ENCODE measurements at regions not wholly inside any gene's neighbourhood (a gene's known extent, or its start where the extent isn't known, plus 50 kb on each side); places are given as distances from the start of the nearest gene placed in this dataset.

GRCh38 chr4:177718514-177718913 is 276.3 kb upstream of the AGA start:
- 30 to 100% (median 71%) methylated on average over 1 to 4 of the region's 4 CpGs; no CpG with 5 or more reads in 2 of the 10 experiments for WGBS, 10 experiments
- Histone ChIP-seq H3K4me3 (no peak overlapping the region), H3K4me1 (replicated peaks in 1 of 2) (peaks cover 0 to 2% of the 10 kb centered on the region in 2 donors), H3K27ac (no peak overlapping the region)
- in situ Hi-C loops (cut with MboI; ENCODE audit: low pct_unique_long_range_greater_than_20kb in 2 of 9, low sequenced_read_pairs in 9 of 9, unreplicated experiment in 9 of 9): no loop called here
- ATAC-seq (replicated peaks in 6 of 8): no peak

GRCh38 chr4:177726111-177726510 is 283.9 kb upstream of the AGA start:
- 0 to 67% (median 44%) methylated on average over 1 to 3 of the region's 3 CpGs; no CpG with 5 or more reads in 1 of the 10 experiments for WGBS, 10 experiments
- no peak for ATAC-seq (replicated peaks in 6 of 8)
- in situ Hi-C loops (cut with MboI; ENCODE audit: low pct_unique_long_range_greater_than_20kb in 2 of 9, low sequenced_read_pairs in 9 of 9, unreplicated experiment in 9 of 9): no loop called here

GRCh38 chr4:177728361-177729152 is 286.3 kb upstream of the AGA start:
- in situ Hi-C loops (cut with MboI; ENCODE audit: low pct_unique_long_range_greater_than_20kb in 2 of 9, low sequenced_read_pairs in 9 of 9, unreplicated experiment in 9 of 9): no loop called here
- Histone ChIP-seq H3K27ac (no peak overlapping the region), H3K4me3 (no peak overlapping the region), H3K4me1 (replicated peaks in 1 of 2) (no peaks in the 10 kb centered on the region)
- 9 to 90% (median 55%) methylated on average over 1 to 19 of the region's 27 CpGs for WGBS, 10 experiments
- ATAC-seq (replicated peaks in 6 of 8): peak in 3 of 8 experiments; percentile 57 to 100 (median 95)

More at GRCh38 chr4:177726111-177726510, 283.9 kb upstream of the AGA start:
- Histone ChIP-seq H3K27ac (no peak overlapping the region), H3K4me1 (replicated peaks in 1 of 2) (no peaks in the 10 kb centered on the region), H3K4me3 (no peak overlapping the region)

GRCh38 chr4:177729681-177730080 is 287.4 kb upstream of the AGA start:
- in situ Hi-C loops (cut with MboI; ENCODE audit: low pct_unique_long_range_greater_than_20kb in 2 of 9, low sequenced_read_pairs in 9 of 9, unreplicated experiment in 9 of 9): no loop called here
- Histone ChIP-seq H3K4me3 (no peak overlapping the region), H3K4me1 (replicated peaks in 1 of 2) (no peaks in the 10 kb centered on the region), H3K27ac (no peak overlapping the region)
- ATAC-seq (replicated peaks in 6 of 8): no peak
- WGBS, 10 experiments: 0 to 100% (median 64%) methylated on average over 1 to 3 of the region's 3 CpGs; no CpG with 5 or more reads in 1 of the 10 experiments

GRCh38 chr4:177737387-177737940 is 295.2 kb upstream of the AGA start:
- Histone ChIP-seq H3K27ac (no peak overlapping the region), H3K4me3 (no peak overlapping the region), H3K4me1 (replicated peaks in 1 of 2) (no peaks in the 10 kb centered on the region)
- WGBS, 10 experiments: 0 to 100% (median 78%) methylated on average over 1 to 2 of the region's 2 CpGs; no CpG with 5 or more reads in 2 of the 10 experiments
- ATAC-seq (replicated peaks in 6 of 8): no peak
- in situ Hi-C loops (cut with MboI; ENCODE audit: low pct_unique_long_range_greater_than_20kb in 2 of 9, low sequenced_read_pairs in 9 of 9, unreplicated experiment in 9 of 9): no loop called here

GRCh38 chr4:177740563-177740962 is 298.3 kb upstream of the AGA start:
- WGBS, 10 experiments: 0 to 100% (median 62%) methylated on average over 1 of the region's 1 CpG; no CpG with 5 or more reads in 2 of the 10 experiments
- Histone ChIP-seq H3K4me1 (replicated peaks in 1 of 2) (no peaks in the 10 kb centered on the region), H3K27ac (no peak overlapping the region), H3K4me3 (no peak overlapping the region)
- in situ Hi-C loops (cut with MboI; ENCODE audit: low pct_unique_long_range_greater_than_20kb in 2 of 9, low sequenced_read_pairs in 9 of 9, unreplicated experiment in 9 of 9): no loop called here
- no peak for ATAC-seq (replicated peaks in 6 of 8)

GRCh38 chr4:177759729-177760128 is 317.5 kb upstream of the AGA start:
- Histone ChIP-seq H3K4me1 (replicated peaks in 1 of 2) (no peaks in the 10 kb centered on the region), H3K27ac (no peak overlapping the region), H3K4me3 (no peak overlapping the region)
- in situ Hi-C loops (cut with MboI; ENCODE audit: low pct_unique_long_range_greater_than_20kb in 2 of 9, low sequenced_read_pairs in 9 of 9, unreplicated experiment in 9 of 9): no loop called here
- ATAC-seq (replicated peaks in 6 of 8): peak in 1 of 8 experiments; percentile 52
- WGBS, 10 experiments: 16 to 100% (median 88%) methylated on average over 1 to 3 of the region's 3 CpGs; no CpG with 5 or more reads in 2 of the 10 experiments

- no peak for ATAC-seq (replicated peaks in 6 of 8)
- in situ Hi-C loops (cut with MboI; ENCODE audit: low pct_unique_long_range_greater_than_20kb in 2 of 9, low sequenced_read_pairs in 9 of 9, unreplicated experiment in 9 of 9): no loop called here
- Histone ChIP-seq H3K4me1 (replicated peaks in 1 of 2) (no peaks in the 10 kb centered on the region), H3K4me3 (no peak overlapping the region), H3K27ac (no peak overlapping the region)
- 0 to 98% (median 90%) methylated on average over 2 to 11 of the region's 12 CpGs for WGBS, 10 experiments
Observed at GRCh38 chr4:177761692-177762091, 319.5 kb upstream of the AGA start.

GRCh38 chr4:177769155-177769554 is 326.9 kb upstream of the AGA start:
- no peaks in the 10 kb centered on the region for H3K4me1 ChIP-seq (replicated peaks in 1 of 2)
- in situ Hi-C loops (cut with MboI; ENCODE audit: low pct_unique_long_range_greater_than_20kb in 2 of 9, low sequenced_read_pairs in 9 of 9, unreplicated experiment in 9 of 9): no loop called here
- H3K27ac ChIP-seq: no peak overlapping the region
- H3K4me3 ChIP-seq: no peak overlapping the region
- WGBS, 10 experiments: 6 to 94% (median 53%) methylated on average over 2 to 4 of the region's 4 CpGs; no CpG with 5 or more reads in 4 of the 10 experiments
- no peak for ATAC-seq (replicated peaks in 6 of 8)

- in situ Hi-C loops (cut with MboI; ENCODE audit: low pct_unique_long_range_greater_than_20kb in 2 of 9, low sequenced_read_pairs in 9 of 9, unreplicated experiment in 9 of 9): no loop called here
Observed at GRCh38 chr4:177770776-177771175, 328.5 kb upstream of the AGA start.

GRCh38 chr4:177771645-177772044 is 329.4 kb upstream of the AGA start:
- Histone ChIP-seq H3K27ac (no peak overlapping the region), H3K4me1 (replicated peaks in 1 of 2) (no peaks in the 10 kb centered on the region), H3K4me3 (no peak overlapping the region)
- in situ Hi-C loops (cut with MboI; ENCODE audit: low pct_unique_long_range_greater_than_20kb in 2 of 9, low sequenced_read_pairs in 9 of 9, unreplicated experiment in 9 of 9): no loop called here
- ATAC-seq (replicated peaks in 6 of 8): no peak
- WGBS, 10 experiments: 0 to 100% (median 71%) methylated on average over 1 of the region's 1 CpG; no CpG with 5 or more reads in 3 of the 10 experiments

More at GRCh38 chr4:177770776-177771175, 328.5 kb upstream of the AGA start:
- H3K4me1 ChIP-seq (replicated peaks in 1 of 2): no peaks in the 10 kb centered on the region
- H3K4me3 ChIP-seq: no peak overlapping the region
- 8 to 100% (median 90%) methylated on average over 1 to 2 of the region's 2 CpGs; no CpG with 5 or more reads in 3 of the 10 experiments for WGBS, 10 experiments
- no peak overlapping the region for H3K27ac ChIP-seq
- ATAC-seq (replicated peaks in 6 of 8): no peak

GRCh38 chr4:177778623-177779022 is 336.4 kb upstream of the AGA start:
- 0 to 100% (median 90%) methylated on average over 1 to 2 of the region's 2 CpGs for WGBS, 10 experiments
- in situ Hi-C loops (cut with MboI; ENCODE audit: low pct_unique_long_range_greater_than_20kb in 2 of 9, low sequenced_read_pairs in 9 of 9, unreplicated experiment in 9 of 9): no loop called here
- no peak for ATAC-seq (replicated peaks in 6 of 8)
- H3K4me1 ChIP-seq (replicated peaks in 1 of 2): no peaks in the 10 kb centered on the region
- H3K27ac ChIP-seq: no peak overlapping the region
- H3K4me3 ChIP-seq: no peak overlapping the region

- in situ Hi-C loops (cut with MboI; ENCODE audit: low pct_unique_long_range_greater_than_20kb in 2 of 9, low sequenced_read_pairs in 9 of 9, unreplicated experiment in 9 of 9): no loop called here
- H3K4me3 ChIP-seq: no peak overlapping the region
- no peak overlapping the region for H3K27ac ChIP-seq
- no peak for ATAC-seq (replicated peaks in 6 of 8)
- 0 to 100% (median 53%) methylated on average over 1 to 4 of the region's 4 CpGs for WGBS, 10 experiments
- H3K4me1 ChIP-seq (replicated peaks in 1 of 2): no peaks in the 10 kb centered on the region
Observed at GRCh38 chr4:177785000-177785399, 342.8 kb upstream of the AGA start.
